HCT116 (cell line): ENCODE measurements at regions not wholly inside any gene's neighbourhood (a gene's known extent, or its start where the extent isn't known, plus 50 kb on each side); places are given as distances from the start of the nearest gene placed in this dataset.

Experiments used
- ATAC-seq: fragments of 200-7000 bp; cut with Tn5 transposase; 2 replicates; pipeline ENCODE4 v1.9.1; 2020; ENCODE audit warnings: mild to moderate bottlenecking, moderate library complexity
- BruUV-seq: library from RNA; stranded (reverse); fragments of 400-500 nt; replicated peaks from 2 replicates; lab custom pipeline; 2021; lab: Mats Ljungman, UMichigan
- CTCF ChIA-PET: fragments of 300-600 bp; sonication (Branson Sonifier 250); formaldehyde crosslinking; loops from one replicate; lab custom pipeline; 2021; ENCODE audit warnings: antibody characterized with exemption; lab: Charles Lee
- POLR2A ChIA-PET: fragments of 300-600, 350-600 bp; sonication (Branson Sonifier 250); formaldehyde crosslinking; loops from one replicate; lab custom pipeline; 2021; ENCODE audit warnings: antibody characterized with exemption; lab: Charles Lee
- RAD21 ChIA-PET, 2 experiments: fragments of 300-600 bp; sonication (Branson Sonifier 250); formaldehyde crosslinking; loops; one replicate each; lab custom pipeline; 2023; ENCODE audit warnings: low total read pairs in 2 of 2; ENCODE audit not compliant: uncharacterized antibody in 2 of 2, unreplicated experiment in 2 of 2, low non-redundant PET in 1 of 2; lab: Charles Lee
- DNase-seq: peaks from one replicate; pipeline ENCODE4 v3.0.0-alpha.2; 2010; ENCODE audit warnings: low read depth, low spot score
- H2AFZ ChIP-seq: fragments of 200-600 bp; shearing (Covaris generic), sonication (generic); 2 replicates; pipeline ENCODE4 v1.6.1; 2017; ENCODE audit warnings: low read depth, mixed run types, mixed read lengths, antibody characterized with exemption, low read length; ENCODE audit not compliant: poor library complexity, severe bottlenecking
- H3K27ac ChIP-seq: 2 replicates; pipeline ENCODE4 v1.5.1; 2012; ENCODE audit warnings: low read depth, low read length
- H3K27me3 ChIP-seq: fragments of 200-600 bp; sonication (generic); 2 replicates; pipeline ENCODE4 v1.6.1; 2016; ENCODE audit warnings: mixed run types, low read length, mixed read lengths; ENCODE audit not compliant: insufficient read depth
- H3K36me3 ChIP-seq, 2 experiments: fragments of 200-500 bp in 1 of 2; fragments of 200-600 bp in 1 of 2; sonication (Bioruptor generic) in 1 of 2; sonication (generic) in 1 of 2; 2 replicates each; pipeline versions ENCODE4 v1.5.1 to v1.6.1; 2014 to 2016; ENCODE audit warnings: low read length in 2 of 2, inconsistent platforms in 1 of 2, mixed read lengths in 1 of 2, mixed run types in 1 of 2; ENCODE audit not compliant: insufficient read depth in 2 of 2, control insufficient read depth in 1 of 2
- H3K4me1 ChIP-seq, 2 experiments: fragments of 200-600 bp in 1 of 2; sonication (generic) in 1 of 2; 2 replicates each; pipeline versions ENCODE4 v1.5.1 to v1.6.1; 2012 to 2017; ENCODE audit warnings: low read length in 2 of 2, inconsistent platforms in 1 of 2, mild to moderate bottlenecking in 1 of 2, mixed read lengths in 1 of 2, mixed run types in 1 of 2, moderate library complexity in 1 of 2; ENCODE audit not compliant: insufficient read depth in 2 of 2, control insufficient read depth in 1 of 2
- H3K4me2 ChIP-seq: fragments of 200-600 bp; sonication (generic); 2 replicates; pipeline ENCODE4 v1.6.1; 2017; ENCODE audit warnings: mixed run types, low read length, mixed read lengths
- H3K4me3 ChIP-seq, 2 experiments: fragments of 200-600 bp in 1 of 2; sonication (generic) in 1 of 2; replicated peaks in 1 of 2; 2 replicates each; pipeline ENCODE4 v1.5.1; 2011 to 2016; ENCODE audit warnings: low read length in 2 of 2, control low read depth in 1 of 2, low read depth in 1 of 2, mild to moderate bottlenecking in 1 of 2, mixed read lengths in 1 of 2, mixed run types in 1 of 2
- H3K79me2 ChIP-seq: fragments of 200-600 bp; sonication (generic); 2 replicates; pipeline ENCODE4 v1.6.1; 2017; ENCODE audit warnings: mild to moderate bottlenecking, mixed run types, low read length, moderate library complexity, mixed read lengths; ENCODE audit not compliant: insufficient read depth
- H3K9ac ChIP-seq: fragments of 200-600 bp; sonication (generic); 2 replicates; pipeline ENCODE4 v1.6.1; 2016; ENCODE audit warnings: low read length, mixed read lengths
- H3K9me2 ChIP-seq: fragments of 200-600 bp; sonication (generic), shearing (Covaris generic); 2 replicates; pipeline ENCODE4 v1.6.1; 2017; ENCODE audit warnings: mixed run types, mild to moderate bottlenecking, moderate library complexity; ENCODE audit not compliant: insufficient read depth
- H3K9me3 ChIP-seq, 2 experiments: fragments of 200-500 bp in 1 of 2; fragments of 200-600 bp in 1 of 2; sonication (Bioruptor generic) in 1 of 2; sonication (generic) in 1 of 2; 2 replicates each; pipeline ENCODE4 v1.6.1; 2014 to 2017; ENCODE audit warnings: low read length in 2 of 2, mixed read lengths in 2 of 2, inconsistent platforms in 1 of 2, low read depth in 1 of 2, mild to moderate bottlenecking in 1 of 2, mixed run types in 1 of 2, moderate library complexity in 1 of 2; ENCODE audit not compliant: control insufficient read depth in 1 of 2, insufficient read depth in 1 of 2
- H4K20me1 ChIP-seq: fragments of 200-600 bp; sonication (generic), shearing (Covaris generic); 2 replicates; pipeline ENCODE4 v1.6.1; 2017; ENCODE audit warnings: mixed run types, mild to moderate bottlenecking, moderate library complexity; ENCODE audit not compliant: insufficient read depth
- ATF3 ChIP-seq: IDR thresholded peaks from 2 replicates; pipeline ENCODE4 v1.6.1; 2012
- CBX3 ChIP-seq: IDR thresholded peaks from 2 replicates; pipeline ENCODE4 v1.6.1; 2012; ENCODE audit warnings: low read depth
- CTCF ChIP-seq, 3 experiments: fragments of 200-600 bp in 1 of 3; sonication (generic) in 1 of 3; IDR thresholded peaks in 2 of 3; conservative IDR thresholded peaks in 1 of 3; 2 replicates each; pipeline ENCODE4 v1.5.1; 2012 to 2017; ENCODE audit warnings: low read depth in 2 of 3, low read length in 2 of 3, antibody characterized with exemption in 1 of 3, borderline replicate concordance in 1 of 3, control low read depth in 1 of 3, mild to moderate bottlenecking in 1 of 3, mixed read lengths in 1 of 3, mixed run types in 1 of 3, moderate library complexity in 1 of 3; ENCODE audit not compliant: insufficient read depth in 1 of 3
- ELF1 ChIP-seq: IDR thresholded peaks from 2 replicates; pipeline ENCODE4 v1.6.1; 2012; ENCODE audit warnings: low read depth, borderline replicate concordance
- EZH2 ChIP-seq: fragments of 200-600 bp; sonication (generic); IDR thresholded peaks from 2 replicates; pipeline ENCODE4 v1.6.1; 2017; ENCODE audit warnings: antibody characterized with exemption, mixed run types
- EZH2phosphoT487 ChIP-seq: fragments of 200-600 bp; IDR thresholded peaks from 2 replicates; pipeline ENCODE4 v1.6.1; 2018; ENCODE audit warnings: antibody characterized with exemption, borderline replicate concordance
- MAX ChIP-seq: IDR thresholded peaks from 2 replicates; pipeline ENCODE4 v1.6.1; 2012
- POLR2A ChIP-seq: IDR thresholded peaks from 2 replicates; pipeline ENCODE4 v1.7.0; 2011; ENCODE audit warnings: borderline replicate concordance; ENCODE audit not compliant: insufficient read depth, insufficient read length; ENCODE audit errors: extremely low read depth
- POLR2AphosphoS5 ChIP-seq: IDR thresholded peaks from 2 replicates; pipeline ENCODE4 v1.6.1; 2011; ENCODE audit warnings: mild to moderate bottlenecking, low read depth, low read length, moderate library complexity
- RAD21 ChIP-seq: IDR thresholded peaks from 2 replicates; pipeline ENCODE4 v1.6.1; 2012; ENCODE audit warnings: low read depth, mild to moderate bottlenecking
- REST ChIP-seq: IDR thresholded peaks from 2 replicates; pipeline ENCODE4 v1.6.1; 2012; ENCODE audit warnings: low read depth
- SIN3A ChIP-seq: IDR thresholded peaks from 2 replicates; pipeline ENCODE4 v1.6.1; 2012; ENCODE audit warnings: low read depth
- SP1 ChIP-seq: IDR thresholded peaks from 2 replicates; pipeline ENCODE4 v1.6.1; 2012; ENCODE audit warnings: low read depth
- SRF ChIP-seq: IDR thresholded peaks from 2 replicates; pipeline ENCODE4 v1.6.1; 2012; ENCODE audit warnings: low read depth
- TCF7L2 ChIP-seq: IDR thresholded peaks from 2 replicates; pipeline ENCODE4 v1.7.0; 2011; ENCODE audit warnings: borderline replicate concordance, inconsistent platforms; ENCODE audit not compliant: insufficient read depth, insufficient read length; ENCODE audit errors: extremely low read depth
- YY1 ChIP-seq: IDR thresholded peaks from 2 replicates; pipeline ENCODE4 v1.6.1; 2011; ENCODE audit warnings: low read length, low read depth, moderate library complexity, mild to moderate bottlenecking; ENCODE audit not compliant: insufficient replicate concordance; ENCODE audit errors: extremely low read depth
- intact Hi-C: fragments of 100-400 bp; cut with micrococcal nuclease; formaldehyde crosslinking; loops from 2 replicates; pipeline ENCODE4 v1.10.0; 2022

- no peaks in the 10 kb centered on the region for H4K20me1 ChIP-seq
- peaks cover 91% of the 10 kb centered on the region for H3K27me3 ChIP-seq
- RAD21 ChIA-PET, result no interaction called here
- BruUV-seq, result no TSS peak
- DNase-seq (no peak), ATAC-seq (no peak)
- H2AFZ ChIP-seq, result no peak overlapping the region
- H3K9me2 ChIP-seq, result no peaks in the 10 kb centered on the region
- H3K4me2 ChIP-seq, result no peak overlapping the region
- POLR2A ChIA-PET, result no interaction called here
- H3K4me3 ChIP-seq, result no peak overlapping the region
- H3K79me2 ChIP-seq, result no peaks in the 10 kb centered on the region
- no peaks in the 10 kb centered on the region for H3K9me3 ChIP-seq
- no peak for TF ChIP-seq CTCF (IDR thresholded peaks at IDR 0.05 in 2 of 3, conservative IDR thresholded peaks at IDR 0.05 in 1 of 3; ENCODE audit: borderline replicate concordance in 1 of 3, insufficient read depth in 1 of 3, low read depth in 2 of 3, low read length in 2 of 3)
- TF ChIP-seq SRF, result no peak
- no peak for TF ChIP-seq RAD21
- TF ChIP-seq TCF7L2, result no peak
- TF ChIP-seq EZH2, result no peak
- TF ChIP-seq MAX, result no peak
- TF ChIP-seq POLR2A, result no peak
- TF ChIP-seq ATF3, result no peak
- intact Hi-C loops, result no loop called here
- no peaks in the 10 kb centered on the region for H3K4me1 ChIP-seq
- no peak overlapping the region for H3K27ac ChIP-seq
- CTCF ChIA-PET, result no interaction called here
- H3K9ac ChIP-seq, result no peak overlapping the region
- no peaks in the 10 kb centered on the region for H3K36me3 ChIP-seq
Observed at GRCh38 chr2:217597681-217598080, 405.1 kb downstream of the TNS1 start.

- ATAC-seq, result no peak
- H3K27ac ChIP-seq, result no peak overlapping the region
- intact Hi-C loops, result no loop called here
- POLR2A ChIA-PET, result no interaction called here
- CTCF ChIA-PET, result no interaction called here
- RAD21 ChIA-PET, result no interaction called here
- H2AFZ ChIP-seq, result no peak overlapping the region
- H3K9me2 ChIP-seq, result no peaks in the 10 kb centered on the region
- no peak overlapping the region for H3K9ac ChIP-seq
- H3K27me3 ChIP-seq, result peaks cover 86% of the 10 kb centered on the region
- no peaks in the 10 kb centered on the region for H3K79me2 ChIP-seq
- no peaks in the 10 kb centered on the region for H3K36me3 ChIP-seq
- no peaks in the 10 kb centered on the region for H3K4me1 ChIP-seq
- H4K20me1 ChIP-seq, result no peaks in the 10 kb centered on the region
- H3K4me3 ChIP-seq, result no peak overlapping the region
- H3K4me2 ChIP-seq, result no peak overlapping the region
- BruUV-seq, result no TSS peak
- no peaks in the 10 kb centered on the region for H3K9me3 ChIP-seq
- no peak for DNase-seq
- TF ChIP-seq TCF7L2 (no peak), POLR2AphosphoS5 (no peak), YY1 (no peak), ELF1 (no peak), POLR2A (no peak), CBX3 (no peak), EZH2phosphoT487 (no peak), SP1 (no peak), REST (no peak), SIN3A (no peak), MAX (no peak)
Observed at GRCh38 chr2:217597145-217597544, 405.6 kb downstream of the TNS1 start.
